DND-41 (cell line): ENCODE measurements at regions not wholly inside any gene's neighbourhood (a gene's known extent, or its start where the extent isn't known, plus 50 kb on each side); places are given as distances from the start of the nearest gene placed in this dataset.

Source experiments
- ATAC-seq: fragments of 200-7000 bp; cut with Tn5 transposase; 3 replicates; pipeline ENCODE4 v1.9.1; 2021; ENCODE audit warnings: low read depth; ENCODE audit not compliant: insufficient read depth
- DNase-seq: peaks from one replicate; pipeline ENCODE4 v3.0.0-alpha.2; 2020
- H2AFZ ChIP-seq: 2 replicates; pipeline ENCODE4 v1.6.0; 2012; ENCODE audit warnings: low read depth, low read length
- H3K27ac ChIP-seq: 2 replicates; pipeline ENCODE4 v1.5.1; 2012; ENCODE audit warnings: low read length, inconsistent platforms
- H3K27me3 ChIP-seq: fragments of 200-600 bp; sonication (generic); 2 replicates; pipeline ENCODE4 v1.6.0; 2012; ENCODE audit warnings: low read length, mild to moderate bottlenecking, inconsistent platforms; ENCODE audit not compliant: insufficient read depth, poor library complexity
- H3K36me3 ChIP-seq: 2 replicates; pipeline ENCODE4 v1.5.1; 2012; ENCODE audit warnings: low read length, inconsistent platforms; ENCODE audit not compliant: insufficient read depth
- H3K4me1 ChIP-seq: 2 replicates; pipeline ENCODE4 v1.5.1; 2012; ENCODE audit warnings: mild to moderate bottlenecking, low read length; ENCODE audit not compliant: insufficient read depth
- H3K4me2 ChIP-seq: 2 replicates; pipeline ENCODE4 v1.6.0; 2012; ENCODE audit warnings: mild to moderate bottlenecking, moderate library complexity, low read length, inconsistent platforms; ENCODE audit not compliant: insufficient read depth
- H3K4me3 ChIP-seq, 2 experiments: fragments of 200-600 bp in 1 of 2; shearing (Covaris generic) in 1 of 2; 2 replicates each; pipeline ENCODE4 v1.5.1; 2012 to 2016; ENCODE audit warnings: inconsistent platforms in 2 of 2, low read length in 2 of 2, mild to moderate bottlenecking in 2 of 2, low read depth in 1 of 2, moderate library complexity in 1 of 2
- H3K79me2 ChIP-seq: 2 replicates; pipeline ENCODE4 v1.6.0; 2012; ENCODE audit warnings: low read length, inconsistent platforms; ENCODE audit not compliant: insufficient read depth
- H3K9ac ChIP-seq: 2 replicates; pipeline ENCODE4 v1.6.0; 2012; ENCODE audit warnings: low read depth, mild to moderate bottlenecking, inconsistent platforms, low read length, moderate library complexity
- H3K9me3 ChIP-seq: 2 replicates; pipeline ENCODE4 v1.5.1; 2012; ENCODE audit warnings: low read length, moderate library complexity, mild to moderate bottlenecking, inconsistent platforms; ENCODE audit not compliant: insufficient read depth, severe bottlenecking
- H4K20me1 ChIP-seq: 2 replicates; pipeline ENCODE4 v1.6.0; 2012; ENCODE audit warnings: low read length; ENCODE audit not compliant: insufficient read depth
- CTCF ChIP-seq: IDR thresholded peaks from 2 replicates; pipeline ENCODE4 v1.5.1; 2012; ENCODE audit warnings: borderline replicate concordance, low read length, moderate library complexity, mild to moderate bottlenecking; ENCODE audit not compliant: poor library complexity, severe bottlenecking; ENCODE audit errors: extremely low read depth
- EZH2 ChIP-seq: IDR thresholded peaks from 3 replicates; pipeline ENCODE4 v1.6.1; 2012; ENCODE audit warnings: borderline replicate concordance, low read depth, mild to moderate bottlenecking, moderate library complexity, low read length, inconsistent platforms; ENCODE audit not compliant: severe bottlenecking

- DNase-seq, result no peak
- H3K27ac ChIP-seq, result no peak overlapping the region
- no peaks in the 10 kb centered on the region for H3K4me1 ChIP-seq
- H3K79me2 ChIP-seq, result no peaks in the 10 kb centered on the region
- TF ChIP-seq CTCF (no peak), EZH2 (no peak)
- H3K36me3 ChIP-seq, result no peaks in the 10 kb centered on the region
- H4K20me1 ChIP-seq, result no peaks in the 10 kb centered on the region
- no peak overlapping the region for H3K4me2 ChIP-seq
- H3K9ac ChIP-seq, result no peak overlapping the region
- ATAC-seq, result no peak
- peaks cover 13% of the 10 kb centered on the region for H3K27me3 ChIP-seq
- H2AFZ ChIP-seq, result no peak overlapping the region
- H3K9me3 ChIP-seq, result no peaks in the 10 kb centered on the region
- no peak overlapping the region for H3K4me3 ChIP-seq
These were observed 180.4 kb upstream of the DAB2 start for GRCh38 chr5:39605145-39605544.

GRCh38 chr5:39604491-39604890, 179.7 kb upstream of the DAB2 start:
- Histone ChIP-seq H3K27me3 (peaks cover 13% of the 10 kb centered on the region), H3K4me1 (no peaks in the 10 kb centered on the region), H3K4me3 (no peak overlapping the region), H4K20me1 (no peaks in the 10 kb centered on the region), H3K9me3 (no peaks in the 10 kb centered on the region), H3K27ac (no peak overlapping the region), H3K4me2 (no peak overlapping the region), H3K9ac (no peak overlapping the region), H3K36me3 (no peaks in the 10 kb centered on the region), H2AFZ (no peak overlapping the region), H3K79me2 (no peaks in the 10 kb centered on the region)
- TF ChIP-seq CTCF (no peak), EZH2 (no peak)
- ATAC-seq, result no peak
- DNase-seq, result no peak

GRCh38 chr5:39599721-39600431, 175.1 kb upstream of the DAB2 start:
- ATAC-seq (no peak), DNase-seq (no peak)
- H3K27ac ChIP-seq, result no peak overlapping the region
- H3K36me3 ChIP-seq, result no peaks in the 10 kb centered on the region
- H3K4me2 ChIP-seq, result no peak overlapping the region
- no peak overlapping the region for H2AFZ ChIP-seq
- H3K9me3 ChIP-seq, result no peaks in the 10 kb centered on the region
- no peaks in the 10 kb centered on the region for H3K79me2 ChIP-seq
- no peaks in the 10 kb centered on the region for H3K4me1 ChIP-seq
- no peak overlapping the region for H3K4me3 ChIP-seq
- peaks cover 15% of the 10 kb centered on the region for H3K27me3 ChIP-seq
- TF ChIP-seq EZH2 (no peak), CTCF (peak; percentile 66)
- no peak overlapping the region for H3K9ac ChIP-seq
- H4K20me1 ChIP-seq, result no peaks in the 10 kb centered on the region
